ENCODE measurements at regions not wholly inside any gene's neighbourhood (a gene's known extent, or its start where the extent isn't known, plus 50 kb on each side); places are given as distances from the start of the nearest gene placed in this dataset.

DNA sequence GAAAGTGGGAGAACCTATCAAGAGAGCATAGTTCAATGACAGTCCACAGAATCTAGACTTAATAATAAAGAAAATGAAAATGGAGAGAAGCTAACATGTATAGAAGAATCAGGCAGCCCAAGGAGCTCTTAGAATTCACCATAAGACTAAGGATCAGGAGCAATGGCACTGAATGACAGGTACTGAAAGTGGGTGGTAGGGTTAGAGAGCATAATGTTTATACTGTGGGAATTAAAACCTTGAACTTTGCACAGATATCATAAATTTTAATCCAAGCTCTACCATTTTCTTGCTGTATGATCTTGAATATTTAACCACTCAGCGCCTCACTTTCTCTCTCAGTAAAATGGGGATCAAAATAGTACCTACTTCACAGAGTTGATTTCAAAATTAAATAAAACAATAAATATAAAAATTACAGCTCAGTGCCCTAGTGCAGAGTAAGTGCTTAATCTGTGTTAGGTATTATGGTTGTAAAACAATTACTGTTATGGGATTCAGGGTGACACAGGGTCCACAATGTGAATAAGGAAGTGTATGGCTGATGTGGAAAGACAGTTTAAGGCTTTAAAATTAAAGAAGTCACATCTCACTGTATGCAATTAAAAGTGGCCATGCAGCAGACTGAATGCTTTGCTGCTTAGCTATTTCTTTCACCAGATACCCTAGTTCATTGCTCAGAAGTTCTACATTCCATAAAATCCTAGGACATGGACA, 319.8 kb downstream of the HINT1 start:
- no peak for TF ChIP-seq ZBTB40 (IDR thresholded peaks at IDR 0.05; ENCODE audit: borderline replicate concordance)
- no peak for TF ChIP-seq MXI1 (IDR thresholded peaks at IDR 0.05; ENCODE audit: low read depth, low read length)
- no peak for TF ChIP-seq JUND (IDR thresholded peaks at IDR 0.05; ENCODE audit: low read depth, low read length)
- no peak for TF ChIP-seq CTCF (IDR thresholded peaks at IDR 0.05 in 2 of 3, conservative IDR thresholded peaks at IDR 0.05 in 1 of 3; ENCODE audit: control insufficient read depth in 2 of 3, extremely low read depth in 1 of 3, insufficient read depth in 1 of 3, low read depth in 3 of 3, low read length in 3 of 3)
- TF ChIP-seq, protein P1, sequence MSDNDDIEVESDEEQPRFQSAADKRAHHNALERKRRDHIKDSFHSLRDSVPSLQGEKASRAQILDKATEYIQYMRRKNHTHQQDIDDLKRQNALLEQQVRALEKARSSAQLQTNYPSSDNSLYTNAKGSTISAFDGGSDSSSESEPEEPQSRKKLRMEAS (IDR thresholded peaks at IDR 0.05; ENCODE audit: low read depth, low read length), result no peak
- no peak for TF ChIP-seq PAX5 (IDR thresholded peaks at IDR 0.05; ENCODE audit: borderline replicate concordance, low read depth, low read length)
- no peak for TF ChIP-seq BCL11A (IDR thresholded peaks at IDR 0.05; ENCODE audit: low read depth, low read length)
